Aorta (tissue), 5 donors: ENCODE measurements at regions not wholly inside any gene's neighbourhood (a gene's known extent, or its start where the extent isn't known, plus 50 kb on each side); places are given as distances from the start of the nearest gene placed in this dataset.

Experiments used
- ATAC-seq: fragments of 200-7000 bp; cut with Tn5 transposase; one replicate; pipeline ENCODE4 v1.9.1; 2022; ENCODE audit warnings: moderate library complexity; ENCODE audit not compliant: low FRiP score
- DNase-seq, 2 donors: peaks; one replicate each; pipeline ENCODE4 v3.0.0-alpha.2; 2020
- H3K27ac ChIP-seq, 2 donors: one replicate each; pipeline ENCODE4 v1.5.1; 2013; ENCODE audit warnings: low read length in 2 of 2, mild to moderate bottlenecking in 2 of 2, moderate library complexity in 2 of 2, control low read depth in 1 of 2, inconsistent platforms in 1 of 2, low read depth in 1 of 2
- H3K27me3 ChIP-seq, 2 donors: one replicate each; pipeline ENCODE4 v1.6.1; 2013; ENCODE audit warnings: control low read depth in 1 of 2, low read length in 1 of 2, mild to moderate bottlenecking in 1 of 2, moderate library complexity in 1 of 2; ENCODE audit not compliant: insufficient read depth in 2 of 2, control insufficient read depth in 1 of 2
- H3K36me3 ChIP-seq, 2 donors: one replicate each; pipeline ENCODE4 v1.6.1; 2013; ENCODE audit warnings: control low read depth in 1 of 2, low read length in 1 of 2, mild to moderate bottlenecking in 1 of 2; ENCODE audit not compliant: insufficient read depth in 2 of 2, control insufficient read depth in 1 of 2
- H3K4me1 ChIP-seq, 2 donors: one replicate each; pipeline ENCODE4 v1.6.1; 2013; ENCODE audit warnings: low read length in 2 of 2, control low read depth in 1 of 2, mild to moderate bottlenecking in 1 of 2, moderate library complexity in 1 of 2; ENCODE audit not compliant: insufficient read depth in 2 of 2, control insufficient read depth in 1 of 2
- H3K4me3 ChIP-seq, 2 donors: one replicate each; pipeline ENCODE4 v1.5.1; 2013; ENCODE audit warnings: low read length in 2 of 2, control low read depth in 1 of 2, mild to moderate bottlenecking in 1 of 2
- H3K9me3 ChIP-seq: one replicate; pipeline ENCODE4 v1.6.1; 2013; ENCODE audit warnings: mild to moderate bottlenecking, low read length; ENCODE audit not compliant: control insufficient read depth
- WGBS, 2 donors: extraction: QIAGEN DNeasy Blood & Tissue Kit; methylation state at CpG; one replicate each; pipeline ENCODE4 v1.1.7; 2013; 5-methylcytosine and 5-hydroxymethylcytosine counted together
- intact Hi-C, 2 donors: fragments of 100-400 bp; cut with DNase I; formaldehyde crosslinking; loops; one replicate each; pipeline versions ENCODE4 v1.14.2 to v1.15.0; 2022
- donor health status: healthy with polysubstance abuse.
- donor health status: Bipolar disorder and iron deficiency.
- donor health status: DM: no; HTN: no; CAD: no.
- donor health status: DM: no; HTN: no; CAD: no.
- donor health status: DM: yes; HTN: yes; CAD: no.

DNA sequence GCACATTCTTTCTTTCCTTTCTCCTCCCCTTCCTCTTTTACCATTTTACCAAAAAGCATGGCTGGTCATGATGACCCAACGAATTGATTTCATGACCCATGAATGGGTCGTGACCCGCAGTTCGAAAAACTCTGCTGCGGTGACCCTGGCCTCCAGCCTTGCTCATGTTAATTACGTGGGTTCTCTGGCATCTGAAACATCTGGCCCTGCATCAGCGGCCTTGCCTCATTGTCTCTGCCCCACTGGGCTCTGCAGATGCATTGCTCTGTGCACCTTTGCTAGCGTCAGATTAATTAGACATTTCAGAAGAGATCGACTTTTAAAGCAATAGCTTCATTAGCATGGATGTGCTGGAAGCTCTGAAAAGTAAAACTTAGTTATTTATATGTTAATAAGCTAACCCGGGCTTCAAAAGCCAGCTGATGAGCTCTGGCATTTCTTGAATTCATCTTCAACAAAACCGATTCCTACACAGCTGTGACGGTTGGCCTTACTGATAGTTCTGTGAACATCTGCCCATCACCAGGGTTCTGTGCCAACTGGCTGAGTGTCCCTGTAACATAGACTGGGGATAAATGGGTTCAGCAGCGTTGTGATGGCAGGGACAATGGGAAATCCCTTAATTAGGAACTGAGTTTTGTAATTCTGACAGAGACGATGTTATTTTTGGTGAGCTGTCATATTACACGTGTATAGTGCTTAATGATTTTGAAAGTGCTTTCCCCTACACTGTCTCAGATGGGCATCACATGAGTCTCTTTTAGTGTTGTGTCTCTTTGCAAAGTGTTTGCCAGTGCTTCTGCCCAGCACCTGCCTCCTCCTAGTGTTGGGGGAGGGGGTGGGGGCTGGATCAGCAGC lies 225.9 kb upstream of the EEF2KMT start:
- Histone ChIP-seq H3K27me3 (no peaks in the 10 kb centered on the region), H3K9me3 (peaks cover 2% of the 10 kb centered on the region), H3K4me1 (no peaks in the 10 kb centered on the region), H3K36me3 (no peaks in the 10 kb centered on the region), H3K4me3 (no peak overlapping the region), H3K27ac (no peak overlapping the region)
- ATAC-seq (no peak), DNase-seq (no peak)
- intact Hi-C loops: no loop called here
- WGBS, 2 donors: 33 to 51% methylated on average over 15 of the region's 15 CpGs

DNA sequence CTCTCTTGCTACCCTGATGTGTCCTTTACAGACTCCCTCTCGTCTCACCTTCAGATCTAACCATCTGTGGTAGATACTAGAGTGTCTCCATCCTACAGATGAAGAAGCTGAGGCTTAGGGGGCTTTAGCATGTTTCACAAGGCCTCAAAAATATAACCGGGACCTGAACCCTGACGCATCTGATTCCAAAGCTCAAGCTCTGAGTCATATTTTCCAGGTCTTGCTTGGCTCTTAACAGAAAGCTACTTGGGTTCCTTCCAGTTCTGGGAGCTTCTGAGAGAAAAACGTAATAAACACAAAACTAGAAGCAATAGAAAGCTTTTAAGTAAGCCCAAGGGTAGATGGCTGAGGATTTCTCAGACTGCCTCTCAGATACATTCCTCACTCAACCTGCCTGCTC lies 224.3 kb upstream of the EEF2KMT start:
- no peak overlapping the region for H3K27ac ChIP-seq
- no peaks in the 10 kb centered on the region for H3K4me1 ChIP-seq
- H3K4me3 ChIP-seq: no peak overlapping the region
- intact Hi-C loops: no loop called here
- ATAC-seq (no peak), DNase-seq (no peak)
- no peaks in the 10 kb centered on the region for H3K36me3 ChIP-seq
- no peaks in the 10 kb centered on the region for H3K27me3 ChIP-seq
- WGBS, 2 donors: 31 to 38% methylated on average over 4 of the region's 4 CpGs
- H3K9me3 ChIP-seq: peaks cover 2% of the 10 kb centered on the region

DNA sequence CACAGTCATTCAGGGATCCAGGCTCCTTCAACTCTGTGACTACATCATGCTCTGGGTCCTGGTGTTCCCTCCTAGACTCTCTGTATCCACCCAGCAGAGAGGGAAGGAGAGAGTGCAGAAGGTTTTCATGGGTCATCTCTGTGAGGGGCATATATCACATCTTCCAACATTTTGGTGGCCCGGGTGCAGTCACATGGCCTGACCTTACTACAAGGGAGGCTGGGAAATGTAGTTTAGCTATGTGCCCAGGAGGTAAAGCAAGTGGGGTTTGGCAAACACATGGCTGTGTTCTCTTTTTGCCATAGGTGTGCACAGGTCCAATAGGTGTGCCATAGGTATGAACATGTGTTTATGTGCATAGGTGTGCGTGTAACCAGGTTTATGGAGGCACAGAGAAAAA lies 222.2 kb upstream of the EEF2KMT start:
- intact Hi-C loops: no loop called here
- H3K27ac ChIP-seq: no peak overlapping the region
- H3K27me3 ChIP-seq: no peaks in the 10 kb centered on the region
- DNase-seq (no peak), ATAC-seq (no peak)
- 89% methylated on average over 2 of the region's 2 CpGs for WGBS, 2 donors
- H3K9me3 ChIP-seq: peaks cover 2% of the 10 kb centered on the region
- H3K36me3 ChIP-seq: no peaks in the 10 kb centered on the region
- no peaks in the 10 kb centered on the region for H3K4me1 ChIP-seq
- no peak overlapping the region for H3K4me3 ChIP-seq

DNA sequence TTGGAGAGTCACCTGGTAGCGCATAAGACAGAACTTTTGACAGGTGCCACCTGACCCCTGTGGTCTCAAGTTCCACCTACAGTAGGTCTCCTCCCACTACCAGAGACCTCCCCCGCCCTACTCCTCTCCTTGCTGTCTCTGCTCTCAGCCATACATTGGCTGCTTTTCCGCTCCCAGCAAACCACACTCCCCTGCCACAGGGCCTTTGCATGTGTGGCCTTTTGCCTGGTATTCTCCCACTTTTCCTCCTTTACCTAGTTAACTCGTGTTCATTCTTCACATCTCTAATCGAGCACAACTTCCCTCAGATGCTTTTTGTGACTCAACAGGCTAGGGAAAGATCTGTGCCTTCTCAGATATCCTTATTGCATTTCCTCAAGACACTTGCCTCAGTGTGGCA lies 218.3 kb upstream of the EEF2KMT start:
- no peak for DNase-seq
- H3K36me3 ChIP-seq: no peaks in the 10 kb centered on the region
- intact Hi-C loops: no loop called here
- H3K9me3 ChIP-seq: peaks cover 4% of the 10 kb centered on the region
- 79% methylated on average over 5 of the region's 5 CpGs for WGBS, 2 donors
- H3K27me3 ChIP-seq: no peaks in the 10 kb centered on the region
- no peak overlapping the region for H3K27ac ChIP-seq
- ATAC-seq: no peak
- no peak overlapping the region for H3K4me3 ChIP-seq
- H3K4me1 ChIP-seq: no peaks in the 10 kb centered on the region

DNA sequence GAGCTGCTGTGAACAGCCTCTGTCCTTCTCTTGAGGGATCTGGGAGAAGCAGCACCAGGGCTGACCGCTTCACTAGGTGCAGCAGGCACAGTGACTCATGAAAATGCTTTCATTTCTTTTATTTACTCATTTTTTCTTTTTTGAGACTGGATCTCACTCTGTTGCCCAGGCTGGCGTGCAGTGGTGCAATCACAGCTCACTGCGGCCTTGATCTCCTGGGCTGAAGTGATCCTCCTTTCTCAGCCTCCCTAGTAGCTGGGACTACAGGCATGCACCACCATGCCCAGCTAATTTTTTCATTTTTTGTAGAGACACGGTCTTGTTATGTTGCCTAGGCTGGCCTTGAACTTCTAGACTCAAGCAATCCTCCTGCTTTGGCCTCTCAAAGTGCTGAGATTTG lies 216.8 kb upstream of the EEF2KMT start:
- Histone ChIP-seq H3K27me3 (no peaks in the 10 kb centered on the region), H3K36me3 (no peaks in the 10 kb centered on the region), H3K9me3 (peaks cover 4% of the 10 kb centered on the region), H3K4me3 (no peak overlapping the region), H3K27ac (no peak overlapping the region), H3K4me1 (no peaks in the 10 kb centered on the region)
- intact Hi-C loops: no loop called here
- DNase-seq (no peak), ATAC-seq (no peak)
- WGBS, 2 donors: 80 to 88% methylated on average over 4 of the region's 4 CpGs

DNA sequence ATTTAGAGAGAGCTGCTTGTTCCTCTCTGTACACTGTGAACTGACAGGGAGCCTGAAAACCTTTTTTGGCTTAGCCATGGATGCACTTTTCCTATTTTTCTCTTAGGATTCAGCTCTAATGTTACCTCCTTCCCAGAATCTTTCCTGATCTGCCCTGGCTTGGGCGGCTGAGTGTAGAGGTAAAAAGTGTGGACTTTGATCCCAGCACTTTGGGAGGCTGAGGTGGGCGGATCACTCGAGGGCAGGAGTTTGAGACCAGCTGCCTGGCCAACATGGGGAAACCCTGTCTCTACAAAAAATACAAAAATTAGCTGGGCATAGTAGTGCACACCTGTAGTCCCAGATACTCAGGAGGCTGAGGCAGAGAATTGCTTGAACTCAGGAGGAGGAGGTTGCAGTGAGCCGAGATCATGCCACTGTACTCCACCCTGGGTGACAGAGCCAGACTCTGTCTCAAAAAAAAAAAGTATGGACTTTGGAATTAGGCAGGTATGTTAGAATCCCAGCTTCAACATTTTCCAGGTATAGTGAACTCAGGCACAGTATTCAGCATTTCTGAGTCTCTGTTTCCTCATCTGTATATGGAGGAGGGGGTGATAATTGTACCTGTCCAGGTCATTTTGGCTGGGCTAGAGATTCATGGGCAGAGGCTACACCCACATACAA lies 212.5 kb upstream of the EEF2KMT start:
- ATAC-seq (no peak), DNase-seq (no peak)
- WGBS, 2 donors: 72 to 76% methylated on average over 4 of the region's 4 CpGs
- Histone ChIP-seq H3K4me1 (no peaks in the 10 kb centered on the region), H3K4me3 (no peak overlapping the region), H3K9me3 (peaks cover 4% of the 10 kb centered on the region), H3K27ac (no peak overlapping the region), H3K27me3 (no peaks in the 10 kb centered on the region), H3K36me3 (no peaks in the 10 kb centered on the region)
- intact Hi-C loops: no loop called here

DNA sequence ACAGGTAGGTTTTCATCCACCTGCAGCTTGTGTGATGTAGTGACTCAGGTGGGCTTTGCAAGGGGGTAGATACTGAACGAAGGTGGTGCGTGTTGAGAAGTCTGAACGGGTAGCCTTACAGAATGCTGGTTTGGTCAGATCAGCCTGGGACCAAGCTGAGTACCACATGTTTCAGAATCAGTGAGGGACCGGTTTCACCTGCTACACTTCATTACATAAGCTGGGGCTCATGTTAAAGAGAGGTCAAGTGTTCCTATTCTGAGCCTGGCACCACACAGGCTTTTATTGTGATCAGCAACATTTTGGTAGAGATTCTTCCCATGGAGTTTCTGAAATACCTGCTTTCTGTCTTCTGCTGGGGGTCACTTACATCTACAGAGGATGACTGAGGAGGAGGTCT lies 207.4 kb upstream of the EEF2KMT start:
- ATAC-seq (no peak), DNase-seq (no peak)
- Histone ChIP-seq H3K27me3 (no peaks in the 10 kb centered on the region), H3K4me1 (no peaks in the 10 kb centered on the region), H3K36me3 (no peaks in the 10 kb centered on the region), H3K4me3 (no peak overlapping the region), H3K27ac (no peak overlapping the region), H3K9me3 (peaks cover 4% of the 10 kb centered on the region)
- intact Hi-C loops: no loop called here
- WGBS, 2 donors: 82 to 84% methylated on average over 4 of the region's 4 CpGs

DNA sequence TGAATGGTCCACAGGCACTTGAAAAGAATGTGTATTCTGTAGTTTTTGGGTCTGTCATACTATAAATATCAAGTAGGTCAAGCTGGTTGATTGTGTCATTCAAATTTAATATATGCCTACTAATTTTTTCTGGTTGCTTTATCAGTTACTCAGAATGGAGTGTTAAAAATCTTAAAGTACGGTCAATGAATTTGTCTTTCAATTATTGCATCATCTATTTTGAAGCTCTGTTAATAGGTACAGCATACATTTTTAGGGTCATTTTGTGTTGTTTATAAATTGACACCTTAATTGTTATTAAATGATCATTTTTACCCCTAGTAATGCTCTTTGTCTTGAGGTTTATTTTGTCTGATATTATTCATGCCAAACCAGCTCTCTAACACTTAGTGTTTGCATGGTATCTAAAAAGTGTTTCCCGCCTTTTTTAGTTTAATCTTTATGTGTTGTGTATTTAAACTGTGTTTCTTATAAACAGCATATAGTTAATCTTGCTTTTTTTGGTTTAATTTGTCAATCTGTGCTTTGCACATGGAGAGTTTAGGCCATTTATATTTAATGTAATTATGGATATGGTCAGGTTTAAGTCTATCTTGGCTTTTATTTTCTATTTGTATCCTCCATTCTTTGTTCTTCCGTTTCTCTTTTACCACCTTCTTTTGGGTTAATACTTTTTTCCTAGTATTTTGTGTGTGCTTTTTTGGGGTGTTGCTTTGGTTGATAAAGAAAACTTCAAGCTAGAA lies 204.9 kb upstream of the EEF2KMT start:
- intact Hi-C loops: no loop called here
- H3K36me3 ChIP-seq: no peaks in the 10 kb centered on the region
- WGBS, 2 donors: 59 to 78% methylated on average over 3 of the region's 3 CpGs
- peaks cover 4% of the 10 kb centered on the region for H3K9me3 ChIP-seq
- H3K4me1 ChIP-seq: no peaks in the 10 kb centered on the region
- H3K27ac ChIP-seq: no peak overlapping the region
- H3K27me3 ChIP-seq: no peaks in the 10 kb centered on the region
- DNase-seq (no peak), ATAC-seq (no peak)
- no peak overlapping the region for H3K4me3 ChIP-seq
